Liver (tissue), 3 donors: ENCODE measurements at regions not wholly inside any gene's neighbourhood (a gene's known extent, or its start where the extent isn't known, plus 50 kb on each side); places are given as distances from the start of the nearest gene placed in this dataset.

Experiments used
- CTCF ChIP-seq: fragments of 150-350 bp; IDR thresholded peaks from 2 replicates; pipeline ENCODE4 v1.5.1; 2017; ENCODE audit warnings: improper control_type of control experiment, low read depth, low read length; ENCODE audit not compliant: missing input control
- EGR1 ChIP-seq, 2 donors: IDR thresholded peaks; 2 replicates each; pipeline ENCODE4 v1.6.1; 2016 to 2018; ENCODE audit warnings: antibody characterized with exemption in 2 of 2, low read depth in 2 of 2
- HNF4G ChIP-seq: IDR thresholded peaks from 2 replicates; pipeline ENCODE4 v1.6.1; 2016; ENCODE audit warnings: antibody characterized with exemption
- MAX ChIP-seq: IDR thresholded peaks from 2 replicates; pipeline ENCODE4 v1.6.1; 2016; ENCODE audit warnings: antibody characterized with exemption
- RAD21 ChIP-seq, 2 donors: IDR thresholded peaks; 2 replicates each; pipeline ENCODE4 v1.6.1; 2016; ENCODE audit warnings: antibody characterized with exemption in 2 of 2, mild to moderate bottlenecking in 2 of 2
- REST ChIP-seq: IDR thresholded peaks from 2 replicates; pipeline ENCODE4 v1.6.1; 2016; ENCODE audit warnings: antibody characterized with exemption, mild to moderate bottlenecking
- donor health status: healthy.
- donor health status: healthy.

- TF ChIP-seq CTCF (no peak), EGR1 (IDR thresholded peaks at IDR 0.05; ENCODE audit: low read depth in 2 of 2) (no peak), REST (no peak), MAX (no peak), HNF4G (no peak), RAD21 (IDR thresholded peaks at IDR 0.05) (no peak)
These were observed 173.9 kb upstream of the MBL2 start for GRCh38 chr10:52946486-52946885.
